GM12892 (cell line): ENCODE measurements at regions not wholly inside any gene's neighbourhood (a gene's known extent, or its start where the extent isn't known, plus 50 kb on each side); places are given as distances from the start of the nearest gene placed in this dataset.

Experiments used
- DNase-seq: peaks from one replicate; pipeline ENCODE4 v3.0.0; 2011; ENCODE audit not compliant: insufficient read length
- FAIRE-seq: peaks from 2 replicates; lab custom pipeline; 2011; peaks lifted over from hg19 to GRCh38; lab: Jason Lieb, UNC
- POLR2A ChIP-seq: IDR thresholded peaks from 2 replicates; pipeline ENCODE4 v1.6.1; 2011; ENCODE audit warnings: low read depth, low read length, control low read depth
- POLR2AphosphoS5 ChIP-seq: IDR thresholded peaks from 2 replicates; pipeline ENCODE4 v1.6.1; 2011; ENCODE audit warnings: low read depth, low read length, control low read depth
- TAF1 ChIP-seq: IDR thresholded peaks from 2 replicates; pipeline ENCODE4 v1.6.1; 2011; ENCODE audit warnings: low read depth, mild to moderate bottlenecking, control low read depth, low read length, borderline replicate concordance

DNA sequence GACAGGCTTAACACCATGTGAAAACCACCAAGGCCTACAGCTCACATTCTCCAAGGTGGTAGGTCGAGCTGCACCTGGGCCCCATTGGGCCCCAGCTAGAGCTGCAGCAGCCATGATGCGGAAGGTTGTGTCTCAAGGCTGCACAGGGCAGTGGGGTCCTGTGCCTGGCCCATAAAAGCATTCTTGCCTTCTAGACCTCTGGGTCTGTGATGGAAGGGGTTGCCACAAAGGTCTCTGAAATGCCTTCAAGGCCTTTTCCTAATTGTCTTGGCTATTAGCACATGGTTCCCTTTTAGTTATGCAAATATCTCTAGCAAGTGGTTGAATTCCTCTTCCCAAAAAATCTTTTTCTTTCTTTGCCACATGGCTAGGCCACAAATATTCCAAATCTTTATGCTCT lies 52.5 kb upstream of the C11orf58 start:
- TF ChIP-seq POLR2A (no peak), POLR2AphosphoS5 (no peak), TAF1 (no peak)
- FAIRE-seq (no peak), DNase-seq (no peak)

DNA sequence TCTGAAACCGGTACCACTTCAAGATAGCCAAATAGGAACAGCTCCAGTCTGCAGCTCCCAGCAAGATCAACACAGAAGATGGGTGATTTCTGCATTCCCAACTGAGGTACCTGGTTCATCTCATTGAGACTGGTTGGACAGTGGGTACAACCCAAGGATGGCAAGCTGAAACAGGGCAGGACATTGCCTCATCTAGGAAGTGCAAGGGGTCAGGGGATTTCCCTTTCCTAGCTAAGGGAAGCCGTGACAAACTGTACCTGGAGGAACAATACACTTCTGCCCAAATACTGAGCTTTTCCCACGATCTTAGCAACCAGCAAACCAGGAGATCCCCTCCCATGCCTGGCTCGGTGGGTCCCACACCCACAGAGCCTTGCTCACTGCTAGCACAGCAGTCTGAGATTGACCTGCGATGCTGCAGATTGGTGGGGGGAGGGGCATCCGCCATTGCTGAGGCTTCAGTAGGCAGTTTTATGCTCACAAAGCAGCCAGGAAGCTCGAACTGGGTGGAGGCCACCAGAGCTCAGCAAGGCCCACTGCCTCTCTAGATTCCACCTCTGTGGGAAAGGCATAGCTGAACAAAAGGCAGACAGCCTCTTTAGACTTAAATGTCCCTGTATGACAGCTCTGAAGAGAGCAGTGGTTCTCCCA lies 59.9 kb upstream of the C11orf58 start:
- DNase-seq (no peak), FAIRE-seq (no peak)
- no peak for TF ChIP-seq TAF1
- no peak for TF ChIP-seq POLR2AphosphoS5
- no peak for TF ChIP-seq POLR2A

DNA sequence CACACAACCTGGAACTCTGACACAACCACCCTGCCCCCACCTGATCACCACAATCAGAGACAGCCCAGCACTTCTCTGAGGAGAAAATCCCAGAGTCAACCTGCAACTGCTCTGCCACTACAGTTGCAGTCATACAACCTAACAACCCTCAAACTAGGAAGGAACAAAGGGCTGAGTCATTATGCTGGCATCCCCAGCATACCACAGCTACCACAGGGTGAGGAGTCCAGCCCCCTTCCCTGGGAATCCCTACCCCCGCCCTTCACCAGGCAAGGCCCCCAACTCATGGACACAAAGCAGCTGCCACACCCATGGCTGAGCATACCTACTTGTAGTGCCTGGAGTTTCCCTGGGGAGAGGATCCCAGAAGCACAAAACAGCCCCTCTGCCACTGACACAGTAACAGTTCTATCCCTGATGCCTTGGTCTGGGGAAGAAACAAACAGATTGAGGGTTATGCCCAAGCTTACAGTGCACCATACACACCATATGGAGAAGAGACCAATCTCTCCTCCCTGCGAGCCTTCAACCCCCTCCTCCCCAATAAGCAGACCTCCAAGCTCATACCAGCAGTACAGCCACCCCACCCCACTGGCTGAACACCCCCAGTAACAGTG lies 68.5 kb upstream of the C11orf58 start:
- TF ChIP-seq POLR2A: no peak
- TF ChIP-seq POLR2AphosphoS5: no peak
- TF ChIP-seq TAF1: no peak
- FAIRE-seq: no peak

DNA sequence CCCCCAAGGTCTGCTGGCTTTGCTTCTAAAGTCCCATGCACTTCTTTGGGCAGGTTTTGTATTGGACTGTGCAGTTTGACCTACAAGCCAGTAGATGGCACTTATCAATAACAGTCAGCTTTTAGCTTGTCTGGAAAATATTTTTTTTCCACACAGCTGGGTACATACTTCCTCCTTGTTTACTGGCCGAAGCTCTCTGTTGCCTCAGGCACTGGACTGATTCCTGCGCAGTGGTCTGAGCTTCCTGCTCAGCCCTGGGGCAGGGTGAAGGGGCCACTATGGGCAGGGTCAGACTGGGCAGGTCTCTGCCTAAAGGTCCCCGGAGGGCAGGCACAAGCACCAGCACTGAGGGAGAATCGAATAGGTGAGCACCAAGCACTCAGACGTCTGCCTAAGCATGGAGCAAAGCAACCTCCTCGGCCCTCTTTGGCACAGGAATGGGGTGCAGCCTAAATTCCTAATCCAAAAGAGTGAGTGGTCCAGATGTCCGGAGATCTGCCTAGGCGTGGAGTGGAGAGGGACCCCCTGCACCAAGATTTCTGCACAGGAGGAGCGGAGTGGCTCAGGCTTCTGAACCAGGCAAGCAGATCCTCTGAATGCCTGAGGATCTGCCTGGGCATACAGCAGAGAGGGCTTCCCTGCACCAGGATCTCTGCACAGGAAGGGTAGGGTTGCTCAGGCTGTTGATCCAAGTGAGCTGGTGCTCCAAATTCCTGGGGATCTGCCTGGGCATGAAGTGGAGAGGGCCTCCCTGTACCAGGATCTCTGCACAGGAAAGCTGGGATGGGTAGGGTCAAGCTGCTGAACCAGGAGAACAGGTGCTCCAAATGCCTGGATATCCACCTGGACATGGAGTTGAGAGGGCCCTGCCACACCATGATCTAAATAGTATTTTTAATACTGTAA lies 105.9 kb upstream of the C11orf58 start:
- TF ChIP-seq POLR2A (no peak), POLR2AphosphoS5 (no peak), TAF1 (no peak)
- no peak for DNase-seq
- FAIRE-seq: peak; percentile 72

More for the DNA sequence above, 68.5 kb upstream of the C11orf58 start:
- no peak for DNase-seq

DNA sequence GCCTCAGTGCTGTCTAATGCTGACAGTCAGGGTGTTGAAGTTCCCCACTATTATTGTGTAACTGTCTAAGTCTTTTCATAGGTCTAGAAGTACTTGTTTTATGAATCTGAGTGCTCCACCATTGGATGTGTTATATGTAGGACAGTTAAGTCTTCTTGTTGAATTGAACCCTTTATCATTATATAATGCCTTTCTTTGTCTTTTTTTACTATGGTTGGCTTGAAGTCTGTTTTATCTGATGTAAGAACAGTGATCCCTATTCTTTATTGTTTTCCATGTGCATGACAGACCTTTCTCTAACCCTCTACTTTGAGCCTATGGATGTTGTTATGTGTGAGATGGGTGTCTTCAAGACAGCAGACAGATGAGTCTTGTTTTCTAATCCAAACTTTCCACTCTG lies 107.8 kb upstream of the C11orf58 start:
- FAIRE-seq (no peak), DNase-seq (no peak)
- TF ChIP-seq POLR2AphosphoS5 (no peak), TAF1 (no peak), POLR2A (no peak)

DNA sequence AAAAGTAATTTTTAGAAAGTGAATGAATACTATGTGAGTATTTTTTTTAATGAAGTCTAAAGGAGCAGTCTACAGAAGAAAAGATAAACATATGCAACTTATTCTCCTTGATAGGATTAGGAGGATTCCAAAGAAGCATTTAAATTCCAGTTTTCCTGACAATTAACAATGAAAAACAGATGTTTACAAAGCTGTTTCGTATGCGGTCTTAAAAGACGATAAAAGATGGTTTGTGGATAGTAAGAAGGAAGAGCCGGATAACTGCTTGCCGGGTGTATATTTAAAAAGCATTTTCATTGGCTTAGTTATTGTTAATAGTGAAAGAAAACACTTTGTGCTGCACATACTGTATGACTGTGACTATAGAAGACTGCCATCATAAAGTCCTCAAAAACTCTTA lies 120.0 kb upstream of the C11orf58 start:
- TF ChIP-seq TAF1 (no peak), POLR2AphosphoS5 (no peak), POLR2A (no peak)
- no peak for DNase-seq
- no peak for FAIRE-seq

DNA sequence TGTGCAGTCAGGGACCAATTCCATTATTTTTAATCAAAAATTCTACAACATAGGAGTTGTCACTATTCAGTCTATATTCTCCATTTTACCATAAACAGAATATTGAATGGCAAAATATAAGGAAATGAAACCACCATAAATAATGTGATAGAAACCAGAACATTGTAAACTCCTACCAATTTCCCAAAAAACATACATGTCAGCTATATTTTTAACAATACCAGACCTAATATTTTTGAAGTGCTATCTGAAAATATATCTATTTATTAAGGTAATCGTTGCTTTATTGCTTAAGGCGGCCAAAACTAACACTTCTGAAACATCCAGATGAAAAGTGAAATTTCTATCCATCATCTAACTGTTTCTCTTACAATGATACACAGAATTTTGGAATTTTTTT lies 123.0 kb upstream of the C11orf58 start:
- FAIRE-seq (no peak), DNase-seq (no peak)
- TF ChIP-seq POLR2A (no peak), POLR2AphosphoS5 (no peak), TAF1 (no peak)

DNA sequence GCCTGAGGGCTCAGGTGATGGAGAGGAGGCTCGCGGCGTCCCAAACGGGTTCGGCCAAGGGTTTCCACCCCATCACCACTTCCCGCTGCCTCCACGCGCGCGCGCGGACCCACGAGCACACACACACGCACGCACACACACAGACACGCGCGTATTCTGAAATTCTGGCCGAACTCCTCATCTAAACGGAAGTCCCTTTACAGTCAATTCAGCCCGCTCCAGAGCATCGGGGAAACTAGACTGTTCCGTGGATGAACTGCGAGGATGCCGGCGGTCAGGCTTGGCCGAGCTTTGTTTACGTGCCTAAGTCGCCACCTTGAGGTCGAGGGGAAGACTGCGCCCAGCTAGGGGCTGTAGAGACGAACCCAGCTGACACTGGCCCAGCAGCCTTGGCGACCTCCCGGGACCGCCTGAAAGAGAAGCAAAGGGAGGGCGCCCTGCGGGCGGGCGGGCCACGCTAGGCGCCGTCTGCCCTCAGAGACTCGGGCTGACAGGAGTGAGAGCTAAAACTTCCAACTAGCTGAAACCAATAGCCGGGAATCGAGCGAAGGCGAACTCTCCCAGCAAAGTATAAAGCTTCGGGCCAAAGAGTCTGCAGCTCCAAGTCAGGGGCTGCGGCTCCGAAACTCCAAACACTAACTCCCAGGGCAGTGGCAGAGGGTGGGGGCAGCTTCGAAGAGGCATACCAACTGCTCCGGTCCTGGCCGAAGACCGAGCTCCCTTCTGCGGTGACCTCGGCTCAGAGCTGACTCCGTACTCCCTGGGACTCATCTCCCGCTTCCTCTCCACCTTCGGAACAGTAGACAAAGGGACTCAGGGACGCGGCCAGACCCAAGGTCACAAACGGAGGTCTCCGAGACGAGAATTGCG lies 124.7 kb upstream of the C11orf58 start:
- TF ChIP-seq POLR2AphosphoS5 (no peak), POLR2A (no peak), TAF1 (no peak)
- DNase-seq (peak; percentile 75), FAIRE-seq (peak; percentile 99)

DNA sequence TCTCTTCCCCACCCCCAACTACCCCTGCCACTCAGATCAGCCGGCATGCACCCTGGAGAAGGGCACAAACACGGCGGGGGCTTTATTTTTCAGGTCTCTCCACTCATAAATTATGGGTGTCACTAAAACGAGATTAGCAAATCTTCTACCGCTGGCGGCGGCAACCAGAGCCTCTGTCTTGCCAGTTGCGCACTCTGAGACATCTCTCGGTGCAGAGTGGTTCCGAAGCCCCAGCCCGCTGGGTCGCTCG lies 125.3 kb upstream of the C11orf58 start:
- no peak for DNase-seq
- FAIRE-seq: no peak
- no peak for TF ChIP-seq TAF1
- TF ChIP-seq POLR2A: no peak
- TF ChIP-seq POLR2AphosphoS5: no peak

DNA sequence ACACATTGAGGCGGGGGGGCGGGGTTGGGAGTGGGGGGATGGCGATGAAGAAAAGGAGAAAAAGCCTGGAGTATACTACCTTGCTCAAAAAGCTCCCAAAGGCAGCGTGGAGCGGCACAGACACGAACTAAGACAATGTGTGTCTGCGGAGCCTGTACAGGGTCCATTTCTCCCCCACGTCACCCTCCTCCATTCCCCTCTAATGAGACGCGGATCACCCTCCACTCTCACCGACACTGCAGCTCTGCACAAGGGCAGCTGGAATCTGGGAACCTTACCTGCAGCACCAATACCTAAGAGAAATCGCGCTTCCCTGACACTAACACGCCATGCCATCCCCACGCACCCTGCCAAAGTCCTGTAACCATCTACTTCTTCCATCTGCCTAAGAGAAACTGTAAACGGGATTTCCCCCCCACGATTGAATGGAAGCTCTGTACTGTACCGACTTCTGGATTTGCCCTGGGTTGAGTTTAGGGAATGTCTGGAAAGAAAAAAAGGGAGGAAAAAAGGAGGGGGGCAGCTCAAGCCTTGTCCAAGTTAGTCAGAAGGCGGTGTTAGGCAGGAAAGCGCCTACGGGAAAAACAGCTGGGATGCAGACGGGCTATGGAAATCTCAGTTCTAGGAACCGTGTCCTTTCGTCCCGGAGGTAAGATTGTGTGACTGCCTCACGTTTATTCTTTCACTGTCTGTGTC lies 125.7 kb upstream of the C11orf58 start:
- no peak for FAIRE-seq
- DNase-seq: no peak
- TF ChIP-seq POLR2A: no peak
- no peak for TF ChIP-seq POLR2AphosphoS5
- no peak for TF ChIP-seq TAF1
